WI38 (cell line): ENCODE measurements at regions not wholly inside any gene's neighbourhood (a gene's known extent, or its start where the extent isn't known, plus 50 kb on each side); places are given as distances from the start of the nearest gene placed in this dataset.

Experiments
- H3K4me3 ChIP-seq: 2 replicates; pipeline ENCODE4 v1.5.1; 2011; ENCODE audit warnings: low read depth, mild to moderate bottlenecking, control low read depth, low read length
- TF ChIP-seq, protein P1 (sequence below): IDR thresholded peaks from 2 replicates; pipeline ENCODE4 v1.5.1; 2012; ENCODE audit warnings: low read depth, mild to moderate bottlenecking, control low read depth, low read length

DNA sequence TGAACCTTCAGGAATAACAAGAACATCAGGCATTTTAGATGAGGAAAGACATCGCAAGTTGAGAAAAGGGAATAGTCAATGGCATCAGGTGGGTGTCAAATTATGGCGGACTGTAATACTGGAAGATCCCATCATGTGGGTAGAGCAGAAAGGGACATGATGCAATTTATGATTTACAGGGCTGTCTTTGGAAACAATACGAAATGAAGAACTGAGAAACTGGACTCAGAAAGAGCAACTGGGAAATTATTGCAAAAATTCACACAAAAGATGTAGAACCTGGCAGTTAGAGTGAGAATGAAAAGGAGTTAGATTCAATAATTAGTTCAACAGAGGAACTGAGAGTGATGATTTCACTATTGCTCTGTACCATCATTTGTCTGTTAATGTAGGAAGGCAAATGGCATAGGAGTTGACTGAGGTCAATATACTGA lies 1635.0 kb upstream of the ACVR2A start:
- no peak overlapping the region for H3K4me3 ChIP-seq
- TF ChIP-seq, protein P1, sequence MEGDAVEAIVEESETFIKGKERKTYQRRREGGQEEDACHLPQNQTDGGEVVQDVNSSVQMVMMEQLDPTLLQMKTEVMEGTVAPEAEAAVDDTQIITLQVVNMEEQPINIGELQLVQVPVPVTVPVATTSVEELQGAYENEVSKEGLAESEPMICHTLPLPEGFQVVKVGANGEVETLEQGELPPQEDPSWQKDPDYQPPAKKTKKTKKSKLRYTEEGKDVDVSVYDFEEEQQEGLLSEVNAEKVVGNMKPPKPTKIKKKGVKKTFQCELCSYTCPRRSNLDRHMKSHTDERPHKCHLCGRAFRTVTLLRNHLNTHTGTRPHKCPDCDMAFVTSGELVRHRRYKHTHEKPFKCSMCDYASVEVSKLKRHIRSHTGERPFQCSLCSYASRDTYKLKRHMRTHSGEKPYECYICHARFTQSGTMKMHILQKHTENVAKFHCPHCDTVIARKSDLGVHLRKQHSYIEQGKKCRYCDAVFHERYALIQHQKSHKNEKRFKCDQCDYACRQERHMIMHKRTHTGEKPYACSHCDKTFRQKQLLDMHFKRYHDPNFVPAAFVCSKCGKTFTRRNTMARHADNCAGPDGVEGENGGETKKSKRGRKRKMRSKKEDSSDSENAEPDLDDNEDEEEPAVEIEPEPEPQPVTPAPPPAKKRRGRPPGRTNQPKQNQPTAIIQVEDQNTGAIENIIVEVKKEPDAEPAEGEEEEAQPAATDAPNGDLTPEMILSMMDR: no peak

DNA sequence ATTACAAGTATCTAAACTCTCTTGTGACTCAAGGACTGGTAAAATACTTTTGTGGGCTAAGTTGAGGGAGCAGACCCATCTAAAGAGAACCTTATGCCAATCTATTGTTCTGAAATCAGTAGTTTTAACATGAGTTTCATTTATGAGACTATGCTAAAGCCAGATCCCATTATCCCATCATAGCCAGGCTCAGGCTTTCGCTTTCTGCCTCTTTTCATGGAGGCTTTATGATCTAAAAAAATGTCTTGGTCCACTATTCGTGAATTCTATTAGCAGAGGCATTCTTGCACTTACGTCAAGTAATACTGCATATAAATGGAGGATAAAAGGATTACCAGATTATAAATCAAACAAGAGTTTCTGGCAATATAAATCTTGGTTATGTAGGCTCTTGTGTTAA lies 1636.9 kb upstream of the ACVR2A start:
- H3K4me3 ChIP-seq: no peak overlapping the region
- TF ChIP-seq, protein P1: no peak

DNA sequence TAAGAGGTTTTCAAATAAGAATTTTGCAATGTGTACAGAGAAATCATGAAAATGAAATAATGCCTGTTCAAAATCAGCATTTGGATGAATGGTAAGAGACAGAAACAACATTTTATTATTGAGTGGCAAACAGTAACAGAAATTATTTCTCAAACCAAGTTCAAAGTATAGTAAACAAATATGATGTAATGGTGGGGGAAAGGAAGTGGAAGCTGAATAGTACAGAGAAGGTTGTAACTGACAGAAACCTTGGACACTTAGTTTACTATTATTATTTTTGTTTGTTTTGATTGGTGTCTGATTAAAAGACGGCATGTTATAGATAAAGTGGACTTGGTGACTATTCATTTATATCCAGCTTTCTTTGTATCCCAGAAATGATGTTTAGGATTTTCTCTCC lies 1637.4 kb upstream of the ACVR2A start:
- TF ChIP-seq, protein P1: no peak
- no peak overlapping the region for H3K4me3 ChIP-seq

DNA sequence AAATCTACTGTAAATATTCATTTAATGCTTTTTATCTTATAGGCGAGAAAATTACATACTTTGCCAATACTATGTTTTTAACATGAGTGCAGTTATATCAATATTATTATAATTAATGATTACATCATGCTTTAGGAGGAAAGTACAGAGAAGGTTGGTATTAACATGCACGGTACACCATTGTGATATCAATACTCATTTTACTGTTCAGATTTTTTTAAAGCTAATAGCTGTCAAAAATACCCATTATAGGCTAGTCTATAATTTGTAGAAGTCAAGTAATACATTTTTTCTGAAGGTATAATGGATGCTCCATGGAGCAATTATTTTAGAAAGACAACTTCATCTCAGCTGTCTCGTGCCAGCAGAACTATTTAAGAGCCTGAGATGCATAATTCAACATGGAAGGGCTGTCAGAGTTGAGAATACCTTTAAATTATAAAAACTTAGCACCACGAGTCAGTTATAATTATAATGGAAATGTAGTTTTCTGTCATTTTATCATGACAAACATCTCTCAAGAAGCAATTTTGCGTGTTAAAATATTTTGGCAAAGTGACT lies 1641.7 kb upstream of the ACVR2A start:
- no peak overlapping the region for H3K4me3 ChIP-seq
- TF ChIP-seq, protein P1: no peak

DNA sequence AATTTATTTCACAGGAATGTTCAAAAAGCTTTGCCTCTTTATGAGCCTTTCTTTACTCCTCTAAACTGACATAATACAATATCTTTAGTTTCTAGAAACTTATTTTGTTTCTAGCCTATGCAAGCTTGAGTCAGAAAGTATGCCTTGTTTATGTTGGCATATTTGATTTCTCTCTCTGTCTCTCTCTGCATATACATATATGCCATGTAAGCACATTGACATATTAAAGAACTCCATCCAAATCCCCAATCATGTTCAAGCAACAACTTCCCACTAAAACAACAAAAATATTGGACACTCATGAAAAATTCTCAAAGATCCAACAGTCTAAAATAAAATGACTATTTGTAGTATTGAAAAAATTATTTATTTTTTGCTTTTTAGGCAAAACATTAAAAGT lies 1651.2 kb upstream of the ACVR2A start:
- H3K4me3 ChIP-seq: no peak overlapping the region
- TF ChIP-seq, protein P1: no peak

DNA sequence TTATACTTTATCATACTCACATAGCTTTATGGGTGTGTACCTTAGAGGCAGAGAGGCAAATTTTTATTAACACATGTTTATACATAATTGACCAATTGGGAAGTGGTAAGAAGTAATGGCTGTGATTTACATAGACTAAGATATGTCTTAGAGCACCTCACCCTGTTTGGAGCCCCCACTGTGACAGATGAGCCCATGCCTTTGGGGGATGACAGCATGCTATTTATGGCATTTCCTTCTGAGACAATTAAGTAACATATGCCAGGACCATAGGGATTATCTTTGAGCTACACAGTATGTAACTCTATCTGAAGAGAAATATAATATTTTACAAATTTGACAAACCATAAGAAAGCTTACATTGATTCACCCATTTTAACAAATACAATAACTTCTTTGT lies 1655.3 kb upstream of the ACVR2A start:
- no peak overlapping the region for H3K4me3 ChIP-seq
- TF ChIP-seq, protein P1: no peak

DNA sequence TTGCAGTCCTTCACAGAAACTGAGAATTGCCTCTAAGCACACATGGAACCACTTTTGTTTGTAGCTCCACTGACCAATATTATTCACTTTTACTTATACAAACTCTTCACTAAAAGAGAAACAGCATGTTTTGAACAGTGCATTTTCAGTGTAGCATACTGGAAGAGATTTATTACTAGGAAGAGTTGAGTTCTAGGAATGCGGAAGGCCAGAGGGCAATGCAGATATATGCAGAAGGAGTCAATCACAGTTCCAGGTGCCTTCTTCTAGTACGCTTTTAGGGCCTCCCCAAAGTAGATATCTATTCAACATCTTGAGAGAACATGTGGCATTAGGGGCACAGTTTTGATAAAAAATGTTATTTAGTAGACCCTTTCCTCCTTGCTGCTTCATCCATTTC lies 1654.0 kb upstream of the ZEB2 start:
- TF ChIP-seq, protein P1: no peak
- no peak overlapping the region for H3K4me3 ChIP-seq
